Cerebellar nuclear complex (tissue), 1 donor: ENCODE measurements at regions not wholly inside any gene's neighbourhood (a gene's known extent, or its start where the extent isn't known, plus 50 kb on each side); places are given as distances from the start of the nearest gene placed in this dataset.

Experiments
- DNase-seq, 2 experiments: peaks; one replicate each; lab custom pipeline; 2025; lab: John Stamatoyannopoulos, UW

GRCh38 chr5:112626715-112627114 lies 111.0 kb upstream of the APC start:
- no peak for DNase-seq

GRCh38 chr5:112628214-112628980 lies 109.3 kb upstream of the APC start:
- no peak for DNase-seq

- DNase-seq = no peak
These were observed 107.3 kb upstream of the APC start for GRCh38 chr5:112630246-112631009.

- DNase-seq = no peak
These were observed 103.5 kb upstream of the APC start for GRCh38 chr5:112634166-112634565.

- no peak for DNase-seq
These were observed 102.9 kb upstream of the APC start for GRCh38 chr5:112634796-112635195.

GRCh38 chr5:112635276-112635675 lies 102.4 kb upstream of the APC start:
- DNase-seq = no peak

- no peak for DNase-seq
These were observed 101.6 kb upstream of the APC start for GRCh38 chr5:112635771-112636731.

GRCh38 chr5:112636751-112637150 lies 100.9 kb upstream of the APC start:
- no peak for DNase-seq

- DNase-seq = no peak
These were observed 100.3 kb upstream of the APC start for GRCh38 chr5:112637343-112637742.

- no peak for DNase-seq
These were observed 97.1 kb upstream of the APC start for GRCh38 chr5:112640546-112640945.

- no peak for DNase-seq
These were observed 96.1 kb upstream of the APC start for GRCh38 chr5:112641515-112642110.

GRCh38 chr5:112642885-112643284 lies 94.8 kb upstream of the APC start:
- DNase-seq = no peak

GRCh38 chr5:112643339-112643971 lies 94.2 kb upstream of the APC start:
- no peak for DNase-seq

- DNase-seq = no peak
These were observed 91.3 kb upstream of the APC start for GRCh38 chr5:112646139-112646936.

- DNase-seq = no peak
These were observed 90.3 kb upstream of the APC start for GRCh38 chr5:112647428-112647827.

GRCh38 chr5:112648264-112648663 lies 89.4 kb upstream of the APC start:
- no peak for DNase-seq

GRCh38 chr5:112649882-112650281 lies 87.8 kb upstream of the APC start:
- DNase-seq = no peak

GRCh38 chr5:112653638-112654205 lies 84.0 kb upstream of the APC start:
- no peak for DNase-seq

GRCh38 chr5:112655513-112655912 lies 82.2 kb upstream of the APC start:
- DNase-seq = no peak

GRCh38 chr5:112656451-112656850 lies 81.2 kb upstream of the APC start:
- no peak for DNase-seq
